ENCODE measurements at regions not wholly inside any gene's neighbourhood (a gene's known extent, or its start where the extent isn't known, plus 50 kb on each side); places are given as distances from the start of the nearest gene placed in this dataset.

GRCh38 chr1:173392895-173393658 lies 84.1 kb upstream of the PRDX6 start (continued):
- TF ChIP-seq ATF1 (CRISPR knock-in tag; IDR thresholded peaks at IDR 0.05), result no peak
- peak; percentile 26; the same call in 1 of the 2 replicates for TF ChIP-seq ATF1 (tag; IDR thresholded peaks at IDR 0.05)
- TF ChIP-seq HLTF (IDR thresholded peaks at IDR 0.05), result peak; percentile 57; the same call in 1 of the 2 replicates
- TF ChIP-seq ZEB2 (IDR thresholded peaks at IDR 0.05), result peak; percentile 83
- peak; percentile 75 for TF ChIP-seq PKNOX1 (IDR thresholded peaks at IDR 0.05)
- TF ChIP-seq BMI1 (IDR thresholded peaks at IDR 0.05; ENCODE audit: low read length), result no peak
- TF ChIP-seq ZNF583 (CRISPR knock-in tag; IDR thresholded peaks at IDR 0.05), result no peak
- no peak for TF ChIP-seq BCLAF1 (IDR thresholded peaks at IDR 0.05; ENCODE audit: borderline replicate concordance in 1 of 2, control insufficient read depth in 1 of 2, low read depth in 2 of 2, low read length in 1 of 2)
- TF ChIP-seq RAD21 (CRISPR knock-in tag; conservative IDR thresholded peaks at IDR 0.05 in 1 of 2, IDR thresholded peaks at IDR 0.05 in 1 of 2), result peak in 1 of 2 experiments; percentile 16; a peak in 1 of 4 replicates
- TF ChIP-seq MTA1 (IDR thresholded peaks at IDR 0.05; ENCODE audit: borderline replicate concordance), result 0 out of 2 replicates have a peak, but pooled peaks have one; percentile 19
- TF ChIP-seq KDM1A (IDR thresholded peaks at IDR 0.05), result peak in 1 of 2 experiments; percentile 52; a peak in 2 of 4 replicates
- 0 out of 2 replicates have a peak, but pooled peaks have one; percentile 4 for TF ChIP-seq ELF4 (CRISPR knock-in tag; IDR thresholded peaks at IDR 0.05)
- peak; percentile 83 for TF ChIP-seq ATF3 (IDR thresholded peaks at IDR 0.05)
- TF ChIP-seq ATF3 (CRISPR knock-in tag; conservative IDR thresholded peaks at IDR 0.05), result no peak
- peak in 1 of 2 experiments; percentile 95; a peak in 2 of 4 replicates for TF ChIP-seq RCOR1 (IDR thresholded peaks at IDR 0.05; ENCODE audit: borderline replicate concordance in 1 of 2, low read depth in 2 of 2, low read length in 2 of 2)
- TF ChIP-seq CTBP1 (IDR thresholded peaks at IDR 0.05; ENCODE audit: borderline replicate concordance), result peak; percentile 92
- TF ChIP-seq TEAD4 (IDR thresholded peaks at IDR 0.05; ENCODE audit: low read length), result peak; percentile 66
- TF ChIP-seq TEAD4 (CRISPR knock-in tag; IDR thresholded peaks at IDR 0.05; ENCODE audit: borderline replicate concordance), result no peak
- TF ChIP-seq CREM (IDR thresholded peaks at IDR 0.05; ENCODE audit: low read depth), result peak; percentile 51; the same call in 1 of the 2 replicates
- peak; percentile 27 for TF ChIP-seq NEUROD1 (IDR thresholded peaks at IDR 0.05; ENCODE audit: borderline replicate concordance, low read depth, low read length, partially characterized antibody)
- TF ChIP-seq ID3 (CRISPR knock-in tag; IDR thresholded peaks at IDR 0.05), result no peak
- peak; percentile 99 for TF ChIP-seq ID3 (tag; IDR thresholded peaks at IDR 0.05)
- 0 out of 2 replicates have a peak, but pooled peaks have one; percentile 17 for TF ChIP-seq TRIM28 (IDR thresholded peaks at IDR 0.05)
